H1 (cell line): ENCODE measurements at regions not wholly inside any gene's neighbourhood (a gene's known extent, or its start where the extent isn't known, plus 50 kb on each side); places are given as distances from the start of the nearest gene placed in this dataset.

ENCODE experiments used
- CTCF ChIA-PET: fragments of 300-600 bp; sonication (Branson Sonifier 250); formaldehyde crosslinking; loops from one replicate; lab custom pipeline; 2021; ENCODE audit not compliant: partially characterized antibody; lab: Charles Lee
- POLR2A ChIA-PET: fragments of 300-600 bp; sonication (Branson Sonifier 250); formaldehyde crosslinking; loops from one replicate; lab custom pipeline; 2021; ENCODE audit warnings: inconsistent platforms; ENCODE audit not compliant: partially characterized antibody; lab: Charles Lee
- DNase-seq, 2 experiments: peaks; one replicate each; pipeline versions ENCODE4 v3.0.0 to v3.0.0-alpha.2; 2010 to 2022; ENCODE audit warnings: low spot score in 2 of 2, low read depth in 1 of 2, mixed read lengths in 1 of 2
- FAIRE-seq: peaks from 2 replicates; lab custom pipeline; 2011; peaks lifted over from hg19 to GRCh38; lab: Jason Lieb, UNC
- H2AFZ ChIP-seq: 2 replicates; pipeline ENCODE4 v1.8.1; 2012; ENCODE audit warnings: low read length, inconsistent platforms
- H2AK5ac ChIP-seq: 2 replicates; pipeline ENCODE4 v1.6.1; 2013; ENCODE audit warnings: low read depth, low read length
- H2BK120ac ChIP-seq: replicated peaks from 2 replicates; pipeline ENCODE3; 2013; ENCODE audit warnings: low read depth, low read length, inconsistent platforms
- H2BK12ac ChIP-seq: 2 replicates; pipeline ENCODE4 v1.6.1; 2013; ENCODE audit warnings: low read depth, low read length
- H2BK15ac ChIP-seq: 2 replicates; pipeline ENCODE4 v1.6.1; 2013; ENCODE audit warnings: low read length
- H2BK20ac ChIP-seq: 2 replicates; pipeline ENCODE4 v1.6.1; 2013; ENCODE audit warnings: low read length
- H2BK5ac ChIP-seq: 2 replicates; pipeline ENCODE4 v1.6.1; 2013; ENCODE audit warnings: low read depth, low read length
- H3K14ac ChIP-seq: 2 replicates; pipeline ENCODE4 v1.6.1; 2013; ENCODE audit warnings: inconsistent platforms; ENCODE audit not compliant: insufficient read length
- H3K18ac ChIP-seq: 2 replicates; pipeline ENCODE4 v1.6.1; 2013; ENCODE audit warnings: low read length; ENCODE audit errors: extremely low read depth
- H3K23ac ChIP-seq: 2 replicates; pipeline ENCODE4 v1.6.1; 2013; ENCODE audit warnings: inconsistent platforms; ENCODE audit not compliant: insufficient read length
- H3K23me2 ChIP-seq: 2 replicates; pipeline ENCODE4 v1.6.1; 2013; ENCODE audit warnings: low read depth, low read length
- H3K27ac ChIP-seq: 2 replicates; pipeline ENCODE4 v1.6.1; 2011; ENCODE audit warnings: low read depth, low read length, inconsistent platforms
- H3K27me3 ChIP-seq, 4 experiments: replicated peaks in 1 of 4; 1 replicate in 1 of 4; 2 replicates in 3 of 4; pipeline versions ENCODE4 v1.6.1 to v1.8.1; 2011 to 2013; ENCODE audit warnings: low read length in 3 of 4, mild to moderate bottlenecking in 3 of 4, inconsistent platforms in 2 of 4, mixed read lengths in 2 of 4, moderate library complexity in 1 of 4; ENCODE audit not compliant: control insufficient read depth in 3 of 4, insufficient read depth in 3 of 4; ENCODE audit errors: extremely low read depth in 1 of 4
- H3K36me3 ChIP-seq, 4 experiments: 2 replicates each; pipeline versions ENCODE4 v1.6.1 to v1.8.1; 2011 to 2013; ENCODE audit warnings: mild to moderate bottlenecking in 4 of 4, low read length in 3 of 4, moderate library complexity in 2 of 4, control low read depth in 1 of 4, inconsistent platforms in 1 of 4; ENCODE audit not compliant: insufficient read depth in 4 of 4, control insufficient read depth in 2 of 4
- H3K4ac ChIP-seq: replicated peaks from 2 replicates; pipeline ENCODE3; 2013; ENCODE audit warnings: low read length, low read depth, mixed read lengths, inconsistent platforms; ENCODE audit not compliant: insufficient read length
- H3K4me1 ChIP-seq, 4 experiments: replicated peaks in 1 of 4; 1 replicate in 1 of 4; 2 replicates in 3 of 4; pipeline versions ENCODE4 v1.6.1 to v1.8.1; 2011 to 2013; ENCODE audit warnings: low read length in 3 of 4, inconsistent platforms in 2 of 4, mixed read lengths in 1 of 4; ENCODE audit not compliant: insufficient read depth in 4 of 4, control insufficient read depth in 3 of 4
- H3K4me2 ChIP-seq, 2 experiments: 2 replicates each; pipeline versions ENCODE4 v1.6.1 to v1.8.1; 2011 to 2013; ENCODE audit warnings: low read depth in 2 of 2, low read length in 2 of 2, control low read depth in 1 of 2, inconsistent platforms in 1 of 2, mild to moderate bottlenecking in 1 of 2; ENCODE audit not compliant: insufficient read depth in 1 of 2
- H3K4me3 ChIP-seq, 4 experiments: fragments of 200-600, 300-600 bp in 1 of 4; sonication (generic), shearing (Covaris generic), sonication (Bioruptor Twin) in 1 of 4; 2 replicates each; pipeline versions ENCODE4 v1.5.1 to v1.8.1; 2011 to 2016; ENCODE audit warnings: low read length in 4 of 4, low read depth in 3 of 4, control low read depth in 2 of 4, inconsistent platforms in 2 of 4, mild to moderate bottlenecking in 2 of 4, mixed read lengths in 1 of 4, moderate library complexity in 1 of 4; ENCODE audit not compliant: insufficient read depth in 2 of 4; ENCODE audit errors: extremely low read depth in 1 of 4
- H3K56ac ChIP-seq: replicated peaks from 2 replicates; pipeline ENCODE3; 2013; ENCODE audit warnings: low read depth, mild to moderate bottlenecking, mixed read lengths, low read length, inconsistent platforms; ENCODE audit not compliant: insufficient read length
- H3K79me1 ChIP-seq: 2 replicates; pipeline ENCODE4 v1.6.1; 2013; ENCODE audit warnings: low read depth, low read length, control low read depth
- H3K79me2 ChIP-seq, 2 experiments: 2 replicates each; pipeline versions ENCODE4 v1.6.1 to v1.8.1; 2012 to 2013; ENCODE audit warnings: low read length in 2 of 2, mild to moderate bottlenecking in 2 of 2, inconsistent platforms in 1 of 2; ENCODE audit not compliant: insufficient read depth in 2 of 2, control insufficient read depth in 1 of 2
- H3K9ac ChIP-seq, 4 experiments: replicated peaks in 1 of 4; 1 replicate in 1 of 4; 2 replicates in 3 of 4; pipeline versions ENCODE4 v1.6.1 to v1.8.1; 2011 to 2013; ENCODE audit warnings: low read depth in 3 of 4, low read length in 3 of 4, control low read depth in 2 of 4, mild to moderate bottlenecking in 2 of 4, moderate library complexity in 2 of 4, inconsistent platforms in 1 of 4; ENCODE audit errors: extremely low read depth in 1 of 4
- H3K9me3 ChIP-seq, 2 experiments: 2 replicates each; pipeline versions ENCODE4 v1.6.1 to v1.8.1; 2012 to 2013; ENCODE audit warnings: mild to moderate bottlenecking in 2 of 2, moderate library complexity in 2 of 2, control low read depth in 1 of 2, inconsistent platforms in 1 of 2, low read depth in 1 of 2, low read length in 1 of 2, mixed read lengths in 1 of 2; ENCODE audit not compliant: insufficient read depth in 2 of 2
- H4K20me1 ChIP-seq, 2 experiments: replicated peaks in 1 of 2; 2 replicates each; pipeline versions ENCODE3 to v1.8.1; 2011 to 2013; ENCODE audit warnings: inconsistent platforms in 2 of 2, low read length in 2 of 2, mild to moderate bottlenecking in 1 of 2; ENCODE audit not compliant: insufficient read depth in 2 of 2, control insufficient read depth in 1 of 2
- H4K5ac ChIP-seq: 2 replicates; pipeline ENCODE4 v1.6.1; 2013; ENCODE audit warnings: low read length, low read depth, mixed read lengths, inconsistent platforms; ENCODE audit not compliant: insufficient read length
- H4K8ac ChIP-seq: 2 replicates; pipeline ENCODE4 v1.8.0; 2013; ENCODE audit warnings: mild to moderate bottlenecking, moderate library complexity, low read length, inconsistent platforms; ENCODE audit not compliant: insufficient read depth; ENCODE audit errors: extremely low read depth
- H4K91ac ChIP-seq: replicated peaks from 2 replicates; pipeline ENCODE3; 2013; ENCODE audit warnings: low read length, mixed read lengths, inconsistent platforms; ENCODE audit not compliant: insufficient read length
- RAD21 ChIP-seq, 2 experiments: IDR thresholded peaks in 1 of 2; conservative IDR thresholded peaks in 1 of 2; 2 replicates each; pipeline ENCODE4 v1.6.1; 2011; ENCODE audit warnings: low read depth in 2 of 2, low read length in 2 of 2, improper control_type of control experiment in 1 of 2, inconsistent platforms in 1 of 2, mild to moderate bottlenecking in 1 of 2, moderate library complexity in 1 of 2
- RFX5 ChIP-seq: IDR thresholded peaks from 2 replicates; pipeline ENCODE4 v1.6.1; 2011; ENCODE audit warnings: low read depth, low read length, improper control_type of control experiment, borderline replicate concordance
- SP4 ChIP-seq: IDR thresholded peaks from 2 replicates; pipeline ENCODE4 v1.6.1; 2012; ENCODE audit warnings: low read length, inconsistent platforms
- WGBS, 2 experiments: shearing (Covaris generic) in 1 of 2; methylation state at CpG; one replicate each; pipeline versions ENCODE4 v1.1.6 to v1.1.7; 2013 to 2015; ENCODE audit warnings: low lambda C conversion rate in 2 of 2, mixed read lengths in 2 of 2, inconsistent platforms in 1 of 2, low coverage in 1 of 2, missing lambda C conversion rate in 1 of 2; ENCODE audit not compliant: insufficient replicate concordance in 2 of 2, insufficient coverage in 1 of 2, insufficient read length in 1 of 2; ENCODE audit errors: extremely low coverage in 1 of 2, missing lambda C conversion rate in 1 of 2; 5-methylcytosine and 5-hydroxymethylcytosine counted together

DNA sequence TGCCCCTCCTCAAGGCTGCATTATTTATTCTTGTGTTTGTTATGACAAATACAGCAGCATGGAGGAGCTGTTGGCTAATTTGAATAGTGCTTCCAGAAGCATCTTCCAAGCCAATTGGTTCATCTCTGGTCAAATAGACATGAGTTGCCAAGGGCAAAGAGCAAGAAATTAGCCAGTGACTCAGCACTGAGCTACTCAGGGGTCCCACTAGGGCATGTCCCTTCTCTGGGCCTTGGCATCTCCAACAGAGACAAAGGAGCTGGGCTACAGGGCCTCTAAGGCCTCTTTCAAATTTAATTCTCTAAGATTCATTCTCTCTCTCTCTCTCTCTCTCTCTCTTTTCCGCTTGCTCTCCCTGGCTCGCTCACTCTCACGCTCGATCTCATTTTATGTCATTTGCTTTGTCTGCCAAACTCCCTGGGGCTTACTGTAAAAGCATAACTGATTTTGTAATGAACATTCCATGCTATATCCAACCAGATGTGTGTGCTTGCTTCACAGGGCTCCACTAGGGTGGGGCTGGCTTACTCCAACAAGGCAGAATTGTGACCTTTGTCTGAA is 86.7 kb upstream of the MAGEA4 start:
- H3K9me3 ChIP-seq, result no peaks in the 10 kb centered on the region

More for the DNA sequence above, 86.7 kb upstream of the MAGEA4 start:
- H2BK5ac ChIP-seq, result no peak overlapping the region
- no peak overlapping the region for H3K14ac ChIP-seq
- H4K8ac ChIP-seq, result no peak overlapping the region
- DNase-seq (no peak), FAIRE-seq (no peak)
- no peaks in the 10 kb centered on the region for H3K4me1 ChIP-seq
- H2BK120ac ChIP-seq, result no peak overlapping the region
- H2BK12ac ChIP-seq, result no peak overlapping the region
- CTCF ChIA-PET, result interaction anchor here (0.6 to 1.3 kb wide), 3 partner anchors 73 to 809 kb away, joined by 3 to 4 read pairs (median 4); no protein-coding TSS in a partner anchor
- H3K56ac ChIP-seq, result no peak overlapping the region
- H4K91ac ChIP-seq, result no peak overlapping the region
- H2AK5ac ChIP-seq, result no peak overlapping the region
- H3K79me1 ChIP-seq, result no peaks in the 10 kb centered on the region
- no peak overlapping the region for H2AFZ ChIP-seq
- H3K18ac ChIP-seq, result no peak overlapping the region
- H3K36me3 ChIP-seq, result no peaks in the 10 kb centered on the region
- peak in 1 of 2 experiments; percentile 13; a peak in 1 of 4 replicates for TF ChIP-seq RAD21 (IDR thresholded peaks at IDR 0.05 in 1 of 2, conservative IDR thresholded peaks at IDR 0.05 in 1 of 2; ENCODE audit: low read depth in 2 of 2, low read length in 2 of 2)
- TF ChIP-seq SP4, result no peak
- TF ChIP-seq RFX5, result peak; percentile 49; the same call in 1 of the 2 replicates
- no peak overlapping the region for H3K23ac ChIP-seq
- no peak overlapping the region for H3K4me3 ChIP-seq
- no peak overlapping the region for H3K9ac ChIP-seq
- H3K4me2 ChIP-seq, result no peak overlapping the region
- H3K27me3 ChIP-seq, result no peaks in the 10 kb centered on the region
- no peak overlapping the region for H2BK20ac ChIP-seq
- 100% methylated on average over 2 of the region's 4 CpGs; no CpG with 5 or more reads in 1 of the 2 experiments for WGBS, 2 experiments
- H3K4ac ChIP-seq, result no peak overlapping the region
- H3K23me2 ChIP-seq, result no peaks in the 10 kb centered on the region
- no peak overlapping the region for H2BK15ac ChIP-seq
- no peaks in the 10 kb centered on the region for H3K79me2 ChIP-seq
- H4K5ac ChIP-seq, result no peak overlapping the region
- no peak overlapping the region for H3K27ac ChIP-seq
- H4K20me1 ChIP-seq, result no peaks in the 10 kb centered on the region
- POLR2A ChIA-PET, result interaction anchor here (1.1 kb wide), 1 partner anchor 14 kb away, joined by 3 read pairs; no protein-coding TSS in a partner anchor
